Neuronal stem cell (in vitro differentiated cells): ENCODE measurements at regions not wholly inside any gene's neighbourhood (a gene's known extent, or its start where the extent isn't known, plus 50 kb on each side); places are given as distances from the start of the nearest gene placed in this dataset.

Experiments
- DNase-seq: peaks from one replicate; pipeline ENCODE4 v3.0.0-alpha.2; 2013; ENCODE audit warnings: low spot score
- H2AFZ ChIP-seq: one replicate; pipeline ENCODE4 v1.6.1; 2013; ENCODE audit warnings: mild to moderate bottlenecking, low read length, inconsistent platforms
- H2AK5ac ChIP-seq: 2 replicates; pipeline ENCODE4 v1.6.1; 2013; ENCODE audit warnings: low read depth, mild to moderate bottlenecking, inconsistent platforms, low read length, moderate library complexity, mixed read lengths
- H2BK120ac ChIP-seq: 2 replicates; pipeline ENCODE4 v1.6.1; 2013; ENCODE audit warnings: low read depth, mild to moderate bottlenecking, inconsistent platforms, low read length, moderate library complexity, mixed read lengths
- H2BK12ac ChIP-seq: one replicate; pipeline ENCODE4 v1.6.1; 2013; ENCODE audit warnings: low read length, inconsistent platforms
- H2BK15ac ChIP-seq: 2 replicates; pipeline ENCODE4 v1.6.1; 2013; ENCODE audit warnings: mild to moderate bottlenecking, low read length, inconsistent platforms, mixed read lengths
- H2BK5ac ChIP-seq: one replicate; pipeline ENCODE4 v1.6.1; 2013; ENCODE audit warnings: inconsistent platforms, mild to moderate bottlenecking, low read length, moderate library complexity
- H3K14ac ChIP-seq: one replicate; pipeline ENCODE4 v1.6.1; 2013; ENCODE audit warnings: low read length, inconsistent platforms
- H3K18ac ChIP-seq: 2 replicates; pipeline ENCODE4 v1.6.1; 2013; ENCODE audit warnings: low read length, inconsistent platforms
- H3K23ac ChIP-seq: 2 replicates; pipeline ENCODE4 v1.6.1; 2013; ENCODE audit warnings: low read depth, mild to moderate bottlenecking, mixed read lengths, low read length, inconsistent platforms; ENCODE audit not compliant: poor library complexity
- H3K27ac ChIP-seq: replicated peaks from 3 replicates; pipeline ENCODE4 v1.5.1; 2013; ENCODE audit warnings: low read length, inconsistent platforms
- H3K27me3 ChIP-seq, 3 experiments: 2 replicates each; pipeline ENCODE4 v1.6.1; 2013; ENCODE audit warnings: low read length in 3 of 3, mild to moderate bottlenecking in 2 of 3, inconsistent platforms in 1 of 3, low read depth in 1 of 3, mixed read lengths in 1 of 3, moderate library complexity in 1 of 3; ENCODE audit not compliant: control insufficient read depth in 3 of 3, insufficient read depth in 3 of 3
- H3K36me3 ChIP-seq, 2 donors: replicated peaks in 1 of 2; 2 replicates each; pipeline ENCODE4 v1.6.1; 2013; ENCODE audit warnings: low read length in 2 of 2; ENCODE audit not compliant: control insufficient read depth in 2 of 2, insufficient read depth in 2 of 2
- H3K4ac ChIP-seq: 2 replicates; pipeline ENCODE4 v1.6.1; 2013; ENCODE audit warnings: inconsistent platforms, mild to moderate bottlenecking, low read length, moderate library complexity
- H3K4me1 ChIP-seq, 2 donors: 1 replicate in 1 of 2; 2 replicates in 1 of 2; pipeline ENCODE4 v1.6.1; 2013; ENCODE audit warnings: low read length in 2 of 2, low read depth in 1 of 2; ENCODE audit not compliant: control insufficient read depth in 2 of 2, insufficient read depth in 1 of 2
- H3K4me2 ChIP-seq: one replicate; pipeline ENCODE4 v1.6.1; 2013; ENCODE audit warnings: mild to moderate bottlenecking, low read length, inconsistent platforms; ENCODE audit not compliant: insufficient read depth, poor library complexity, severe bottlenecking
- H3K4me3 ChIP-seq, 2 donors: 2 replicates each; pipeline ENCODE4 v1.5.1; 2013; ENCODE audit warnings: low read length in 2 of 2, mild to moderate bottlenecking in 2 of 2, inconsistent platforms in 1 of 2, moderate library complexity in 1 of 2
- H3K79me1 ChIP-seq: one replicate; pipeline ENCODE4 v1.6.1; 2013; ENCODE audit warnings: low read depth, mild to moderate bottlenecking, inconsistent platforms, low read length, moderate library complexity
- H3K9ac ChIP-seq: one replicate; pipeline ENCODE4 v1.6.1; 2013; ENCODE audit warnings: mild to moderate bottlenecking, low read depth, low read length, inconsistent platforms; ENCODE audit not compliant: poor library complexity
- H3K9me3 ChIP-seq, 2 donors: replicated peaks in 1 of 2; 2 replicates each; pipeline versions ENCODE3 to v1.6.1; 2013; ENCODE audit warnings: low read length in 2 of 2, mild to moderate bottlenecking in 2 of 2, inconsistent platforms in 1 of 2, low read depth in 1 of 2, mixed read lengths in 1 of 2, moderate library complexity in 1 of 2; ENCODE audit not compliant: control insufficient read depth in 2 of 2, insufficient read depth in 1 of 2
- H4K8ac ChIP-seq: one replicate; pipeline ENCODE4 v1.6.1; 2013; ENCODE audit warnings: low read depth, mild to moderate bottlenecking, inconsistent platforms, low read length, moderate library complexity
- H4K91ac ChIP-seq: one replicate; pipeline ENCODE4 v1.6.1; 2013; ENCODE audit warnings: low read length, low read depth, mild to moderate bottlenecking, inconsistent platforms; ENCODE audit not compliant: poor library complexity
- WGBS, 2 donors: extraction: QIAGEN DNeasy Blood & Tissue Kit; methylation state at CpG; one replicate each; pipeline ENCODE4 v1.1.7; 2013; ENCODE audit warnings: missing lambda C conversion rate in 2 of 2, mixed read lengths in 1 of 2; ENCODE audit not compliant: insufficient read length in 2 of 2, insufficient replicate concordance in 1 of 2; ENCODE audit errors: extremely low coverage in 2 of 2; 5-methylcytosine and 5-hydroxymethylcytosine counted together

- no CpG with 5 or more reads among the region's 2 CpGs for WGBS, 2 donors
- H3K4me2 ChIP-seq: no peak overlapping the region
- no peak overlapping the region for H3K14ac ChIP-seq
- no peaks in the 10 kb centered on the region for H3K79me1 ChIP-seq
- H3K23ac ChIP-seq: no peak overlapping the region
- no peak overlapping the region for H3K4ac ChIP-seq
- H4K91ac ChIP-seq: no peak overlapping the region
- H2BK12ac ChIP-seq: no peak overlapping the region
- no peak overlapping the region for H2BK120ac ChIP-seq
- peaks cover 13 to 28% of the 10 kb centered on the region in 2 donors for H3K4me1 ChIP-seq
- H3K36me3 ChIP-seq: no peaks in the 10 kb centered on the region
- H2BK5ac ChIP-seq: no peak overlapping the region
- H3K27ac ChIP-seq: no peak overlapping the region
- no peak overlapping the region for H2BK15ac ChIP-seq
- H4K8ac ChIP-seq: no peak overlapping the region
- no peak overlapping the region for H2AK5ac ChIP-seq
- no peak overlapping the region for H3K18ac ChIP-seq
- H2AFZ ChIP-seq: no peak overlapping the region
- no peaks in the 10 kb centered on the region for H3K27me3 ChIP-seq
- no peak overlapping the region for H3K4me3 ChIP-seq
- no peak overlapping the region for H3K9ac ChIP-seq
- H3K9me3 ChIP-seq: no peaks in the 10 kb centered on the region
- DNase-seq: no peak
Observed at GRCh38 chr7:46288010-46288409, 366.9 kb upstream of the IGFBP3 start.

- no peak overlapping the region for H2BK5ac ChIP-seq
- no peak overlapping the region for H3K4ac ChIP-seq
- no peak overlapping the region for H4K8ac ChIP-seq
- H3K4me2 ChIP-seq: no peak overlapping the region
- H3K4me1 ChIP-seq: peaks cover 14 to 34% of the 10 kb centered on the region in 2 donors
- no peaks in the 10 kb centered on the region for H3K27me3 ChIP-seq
- H2BK15ac ChIP-seq: no peak overlapping the region
- no peak overlapping the region for H3K14ac ChIP-seq
- H2AFZ ChIP-seq: no peak overlapping the region
- no CpG with 5 or more reads among the region's 2 CpGs for WGBS, 2 donors
- H3K36me3 ChIP-seq: no peaks in the 10 kb centered on the region
- H3K9me3 ChIP-seq: no peaks in the 10 kb centered on the region
- H3K79me1 ChIP-seq: no peaks in the 10 kb centered on the region
- no peak overlapping the region for H2BK120ac ChIP-seq
- no peak overlapping the region for H2AK5ac ChIP-seq
- H2BK12ac ChIP-seq: no peak overlapping the region
- H3K4me3 ChIP-seq: no peak overlapping the region
- no peak overlapping the region for H3K27ac ChIP-seq
- no peak overlapping the region for H4K91ac ChIP-seq
- no peak overlapping the region for H3K23ac ChIP-seq
- H3K18ac ChIP-seq: no peak overlapping the region
- H3K9ac ChIP-seq: no peak overlapping the region
- no peak for DNase-seq
Observed at GRCh38 chr7:46286957-46287356, 365.9 kb upstream of the IGFBP3 start.

- Histone ChIP-seq H2BK15ac (no peak overlapping the region), H3K9me3 (no peaks in the 10 kb centered on the region), H3K27ac (no peak overlapping the region), H2BK12ac (no peak overlapping the region), H3K23ac (no peak overlapping the region), H3K14ac (no peak overlapping the region), H3K9ac (no peak overlapping the region), H3K18ac (no peak overlapping the region), H3K36me3 (no peaks in the 10 kb centered on the region), H4K8ac (no peak overlapping the region), H3K4me3 (no peak overlapping the region), H2BK5ac (no peak overlapping the region), H4K91ac (no peak overlapping the region), H2AK5ac (no peak overlapping the region), H3K4me1 (peaks cover 14 to 40% of the 10 kb centered on the region in 2 donors), H3K79me1 (no peaks in the 10 kb centered on the region), H3K4ac (no peak overlapping the region), H3K4me2 (no peak overlapping the region), H2AFZ (no peak overlapping the region), H2BK120ac (no peak overlapping the region), H3K27me3 (no peaks in the 10 kb centered on the region)
- no peak for DNase-seq
- WGBS, 2 donors: no CpG with 5 or more reads among the region's 2 CpGs
Observed at GRCh38 chr7:46286356-46286755, 365.3 kb upstream of the IGFBP3 start.

GRCh38 chr7:46285878-46286277 is 364.8 kb upstream of the IGFBP3 start:
- Histone ChIP-seq H3K4me3 (no peak overlapping the region), H2AK5ac (no peak overlapping the region), H3K36me3 (no peaks in the 10 kb centered on the region), H2BK12ac (no peak overlapping the region), H2BK120ac (no peak overlapping the region), H3K18ac (no peak overlapping the region), H3K9ac (no peak overlapping the region), H3K4me2 (no peak overlapping the region), H2AFZ (no peak overlapping the region), H3K4ac (no peak overlapping the region), H2BK5ac (no peak overlapping the region), H4K8ac (no peak overlapping the region), H4K91ac (no peak overlapping the region), H3K27me3 (no peaks in the 10 kb centered on the region), H2BK15ac (no peak overlapping the region), H3K9me3 (no peaks in the 10 kb centered on the region), H3K27ac (no peak overlapping the region), H3K4me1 (peaks cover 12 to 45% of the 10 kb centered on the region in 2 donors), H3K23ac (no peak overlapping the region), H3K14ac (no peak overlapping the region), H3K79me1 (no peaks in the 10 kb centered on the region)
- DNase-seq: no peak
- WGBS, 2 donors: no CpG with 5 or more reads among the region's 1 CpG
